Islet precursor cell (in vitro differentiated cells): ENCODE measurements at regions not wholly inside any gene's neighbourhood (a gene's known extent, or its start where the extent isn't known, plus 50 kb on each side); places are given as distances from the start of the nearest gene placed in this dataset.

Source experiments
- DNase-seq: peaks from one replicate; pipeline ENCODE4 v3.0.0-alpha.2; 2018

DNA sequence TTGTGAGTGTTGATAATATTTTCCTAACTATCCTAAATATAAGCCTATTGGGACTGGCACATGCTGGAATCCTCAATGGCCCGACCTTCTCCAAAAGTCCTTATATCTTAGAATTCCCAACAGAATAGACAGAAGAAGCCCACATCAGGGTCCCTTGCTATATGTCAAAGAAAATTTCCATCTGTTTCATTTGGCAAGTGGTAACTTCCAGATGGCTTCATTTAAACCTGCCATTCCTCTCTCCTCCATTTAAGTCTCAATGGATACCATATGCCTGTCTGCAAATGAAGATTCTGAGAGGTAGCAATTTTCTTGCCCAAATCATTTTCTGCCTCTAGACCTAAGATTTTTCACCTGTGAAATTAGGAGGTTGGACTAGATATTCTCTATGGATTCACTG lies 73.1 kb upstream of the KCNA4 start:
- DNase-seq = no peak

DNA sequence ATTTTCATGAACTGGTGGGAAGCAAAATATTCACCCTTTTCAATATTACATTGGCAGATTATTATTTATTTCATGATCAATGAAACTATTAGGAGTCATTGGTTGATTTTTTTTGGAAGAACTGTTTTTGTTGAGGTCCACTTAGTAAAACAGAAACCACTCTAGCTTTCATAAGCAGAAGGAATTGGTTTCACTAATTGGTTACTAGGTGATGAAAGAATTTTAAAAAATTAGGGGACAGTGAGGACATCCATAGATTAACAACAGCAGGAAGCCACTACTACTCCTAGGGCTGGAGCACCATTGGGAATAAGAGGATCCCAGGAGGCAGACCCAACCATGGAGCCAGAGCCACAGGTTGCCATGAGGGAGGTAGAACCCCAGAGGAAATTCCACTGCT lies 74.4 kb upstream of the KCNA4 start:
- no peak for DNase-seq

DNA sequence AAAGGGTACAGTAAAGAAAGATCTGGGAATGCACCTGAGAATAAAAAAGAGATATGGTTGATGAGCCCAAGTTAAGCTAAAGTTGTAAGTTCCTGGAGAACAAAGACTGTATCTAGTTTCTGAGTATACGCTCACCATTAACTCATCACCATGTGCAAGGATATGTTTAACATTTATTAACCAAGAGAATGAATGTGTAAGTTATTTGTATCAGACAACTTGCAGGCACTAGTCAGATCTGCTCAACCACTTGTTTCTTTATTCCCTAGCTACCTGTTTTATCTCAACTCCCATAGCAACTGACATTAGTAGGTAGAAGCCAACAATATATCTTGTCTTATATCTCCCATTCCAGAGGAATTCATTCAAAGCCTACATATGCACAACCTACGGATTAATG lies 74.9 kb upstream of the KCNA4 start:
- no peak for DNase-seq

DNA sequence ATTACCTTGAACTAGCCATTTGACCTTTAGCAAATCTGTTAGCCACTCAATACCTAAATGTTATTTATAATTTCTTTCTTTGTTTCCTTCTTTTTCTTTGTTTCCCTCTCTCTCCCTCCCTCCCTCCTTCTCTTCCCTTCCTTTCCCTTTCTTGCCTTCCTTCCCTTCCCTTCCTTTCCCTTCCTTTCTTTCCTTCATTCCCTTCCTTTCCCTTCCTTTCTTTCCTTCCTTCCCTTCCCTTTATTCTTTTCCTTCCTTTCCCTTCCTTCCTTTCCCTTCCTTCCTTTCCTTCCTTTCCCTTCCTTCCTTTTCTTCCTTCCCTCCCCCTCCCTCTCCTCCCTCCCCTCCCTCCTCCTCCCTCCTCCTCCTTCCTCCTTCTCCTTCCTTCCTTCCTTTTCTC lies 75.7 kb upstream of the KCNA4 start:
- no peak for DNase-seq

DNA sequence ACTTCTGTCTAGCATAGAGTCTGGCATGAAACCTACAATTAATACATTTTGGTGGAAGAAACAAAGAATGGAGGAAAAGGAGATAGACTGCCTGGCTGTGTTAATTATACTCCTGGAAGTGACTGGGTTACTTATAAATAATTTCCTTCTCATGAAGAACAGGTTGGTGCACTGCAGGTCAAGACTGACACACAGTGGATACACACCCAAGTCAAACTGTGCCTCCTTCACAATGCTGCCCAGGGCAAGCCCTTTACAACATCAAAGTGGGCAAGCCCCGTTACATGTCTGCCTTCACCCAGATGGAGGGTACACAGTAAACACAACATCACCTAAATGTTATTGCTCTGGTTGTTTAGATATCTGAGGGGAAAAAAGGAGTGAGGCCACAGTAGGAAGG lies 83.7 kb upstream of the KCNA4 start:
- no peak for DNase-seq

DNA sequence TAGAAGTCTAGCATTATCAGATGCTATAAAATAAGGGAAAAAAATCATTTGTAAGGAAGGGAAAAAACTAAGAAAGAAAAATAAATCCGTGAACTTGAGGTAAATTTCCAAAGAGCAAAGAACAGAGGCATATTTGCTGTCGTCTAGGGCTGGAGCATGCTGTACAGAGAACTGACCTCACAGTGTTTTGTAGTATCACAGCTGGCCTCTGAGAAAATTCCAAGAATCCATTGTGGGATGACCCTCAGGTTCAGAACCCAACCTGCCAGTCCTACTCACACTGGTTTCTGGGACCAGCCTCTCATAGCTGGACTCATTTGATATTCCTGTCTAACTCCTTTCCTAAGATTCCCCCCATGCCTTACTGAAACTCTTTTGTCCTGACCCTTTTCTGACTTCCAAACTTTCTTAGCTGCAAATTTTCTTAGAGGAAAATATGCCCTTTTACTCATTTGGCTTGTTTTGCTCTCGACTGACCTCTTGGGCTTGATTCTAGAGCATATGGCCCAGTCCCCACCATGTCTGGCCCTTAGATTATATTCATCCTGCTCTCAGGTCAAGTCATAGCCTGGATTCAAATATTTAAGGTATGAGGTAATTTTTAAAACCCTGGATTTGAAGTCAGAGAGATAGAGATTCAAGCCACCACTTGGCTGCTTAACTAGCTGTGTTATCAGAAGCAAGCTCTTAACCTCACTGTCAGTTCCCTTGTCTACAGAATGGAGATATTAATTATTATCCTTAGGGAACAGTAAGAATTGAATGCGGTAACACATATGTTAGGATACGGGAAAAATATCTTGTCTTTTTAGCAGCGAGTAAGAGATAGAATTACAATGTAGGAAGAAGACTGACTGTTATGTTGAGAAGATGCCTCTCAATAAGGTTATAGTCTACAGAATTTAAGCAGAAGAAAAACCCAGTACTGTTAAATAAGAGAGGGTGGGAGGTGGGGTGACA lies 89.7 kb upstream of the KCNA4 start:
- DNase-seq = no peak

DNA sequence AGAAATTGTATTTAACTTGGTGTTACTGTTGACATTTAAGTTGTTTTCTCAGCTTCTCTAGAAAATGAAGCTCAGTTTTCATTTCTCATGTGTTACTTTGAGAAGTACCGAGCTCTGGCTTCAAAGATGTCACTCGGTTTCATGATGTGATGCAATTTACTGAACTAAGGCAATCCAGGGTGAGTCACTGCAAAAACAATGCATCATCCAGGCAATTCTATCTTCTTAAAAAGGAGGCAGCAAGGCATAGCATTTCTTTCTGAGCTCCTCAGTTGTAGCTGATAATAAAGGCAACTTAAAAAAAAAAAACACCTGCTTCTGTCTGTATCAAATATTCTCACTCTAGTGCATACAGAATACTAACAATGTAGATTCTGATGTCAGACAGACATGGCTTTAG lies 91.1 kb upstream of the KCNA4 start:
- no peak for DNase-seq

DNA sequence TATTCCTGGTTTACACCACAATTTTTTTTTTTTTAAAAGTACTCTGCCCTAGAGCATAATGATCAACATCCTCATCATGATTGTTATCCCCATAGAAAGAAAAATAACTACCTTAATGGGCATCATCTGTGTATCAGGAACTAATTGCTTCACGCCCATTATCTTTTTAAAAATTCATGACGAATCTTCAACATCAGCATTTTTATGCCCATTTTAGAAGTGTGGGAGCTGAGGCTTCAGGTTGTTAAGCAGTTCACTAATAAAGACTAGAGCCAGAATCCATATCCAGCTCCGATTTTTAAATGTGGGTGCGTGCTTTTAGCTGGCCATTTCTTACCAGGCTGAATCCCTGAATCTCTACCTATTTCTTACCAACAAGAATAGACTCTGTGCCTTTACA lies 92.9 kb upstream of the KCNA4 start:
- no peak for DNase-seq

DNA sequence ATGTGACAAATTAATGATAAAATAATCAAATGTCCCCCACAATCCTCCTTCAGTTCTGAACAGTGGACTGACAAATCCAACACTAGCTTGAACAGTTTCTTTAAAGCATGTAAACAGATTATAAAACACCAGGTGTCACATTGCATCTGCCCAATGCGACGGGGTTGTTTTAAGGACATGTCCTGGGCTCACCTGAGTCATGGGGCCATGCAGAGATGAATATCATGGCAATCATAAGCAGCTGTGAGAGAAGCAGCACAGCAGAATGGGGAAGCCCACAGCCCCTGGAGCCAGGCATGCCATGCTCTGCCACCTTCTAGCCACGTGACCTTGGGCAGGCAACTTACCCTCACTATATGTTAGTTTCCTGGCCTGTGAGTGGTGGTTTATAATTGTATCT lies 93.9 kb upstream of the KCNA4 start:
- no peak for DNase-seq

DNA sequence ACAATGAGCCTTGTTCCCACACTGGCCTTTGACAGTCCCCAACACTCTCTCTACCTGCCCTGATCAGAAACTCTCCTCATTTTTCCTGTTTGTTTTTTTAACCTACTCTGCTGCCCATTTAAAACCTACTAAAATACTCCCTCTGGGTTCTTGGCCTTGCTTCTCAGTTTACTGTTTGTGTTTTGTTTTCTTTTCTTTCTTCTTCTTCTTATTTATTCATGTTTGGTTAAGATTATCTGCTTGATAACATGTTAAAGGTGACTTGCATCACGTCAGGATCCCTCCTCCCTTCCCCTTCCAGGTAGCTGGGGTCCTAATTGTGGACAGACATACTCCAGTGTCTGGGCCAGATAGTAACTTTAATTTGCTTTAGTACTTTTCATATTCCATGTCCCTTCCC lies 95.0 kb upstream of the KCNA4 start:
- no peak for DNase-seq

DNA sequence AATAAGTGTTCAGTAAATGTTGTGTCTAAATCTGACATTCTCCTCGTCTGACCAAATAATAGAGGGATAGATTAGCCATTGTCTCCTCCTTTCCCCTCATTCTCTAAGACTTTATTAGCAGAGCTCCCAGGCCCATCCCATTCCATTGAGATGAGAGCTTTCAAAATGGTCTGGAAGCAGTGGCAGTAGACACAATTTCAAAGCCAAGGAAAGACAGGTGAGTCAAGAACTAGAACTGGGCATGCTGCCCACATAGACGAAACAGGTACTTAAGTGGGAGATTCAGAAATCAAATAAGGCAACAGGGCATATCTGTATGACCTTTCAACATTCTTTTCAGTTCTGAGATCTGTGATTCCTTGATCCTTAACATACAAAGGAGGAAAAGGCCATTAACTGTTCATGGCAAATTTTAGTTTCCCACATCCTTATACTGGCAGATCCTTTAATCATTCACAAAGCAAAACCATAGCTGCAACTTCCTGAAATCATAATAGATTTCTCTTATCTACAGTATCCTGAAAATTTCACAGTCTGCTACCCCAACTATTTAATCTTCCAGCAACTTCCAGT lies 96.6 kb upstream of the KCNA4 start:
- DNase-seq = no peak

DNA sequence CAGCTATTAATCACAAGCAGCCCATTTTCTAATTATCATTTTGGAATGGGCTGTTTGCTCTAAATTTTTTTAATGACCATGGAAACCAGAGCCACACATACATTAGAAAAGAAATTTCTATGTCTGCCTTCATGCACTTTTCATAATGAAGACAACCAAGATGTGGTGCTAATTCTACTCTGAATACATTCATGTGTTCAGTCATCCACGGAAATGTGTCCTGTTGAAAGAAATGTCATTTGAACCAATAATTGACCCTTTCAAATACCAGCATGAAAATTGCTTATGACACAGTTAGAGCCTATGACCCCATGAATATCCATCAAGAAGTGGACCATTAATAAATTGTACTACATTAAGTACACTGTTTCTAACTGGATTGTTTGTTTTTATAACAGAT lies 99.7 kb upstream of the KCNA4 start:
- no peak for DNase-seq

DNA sequence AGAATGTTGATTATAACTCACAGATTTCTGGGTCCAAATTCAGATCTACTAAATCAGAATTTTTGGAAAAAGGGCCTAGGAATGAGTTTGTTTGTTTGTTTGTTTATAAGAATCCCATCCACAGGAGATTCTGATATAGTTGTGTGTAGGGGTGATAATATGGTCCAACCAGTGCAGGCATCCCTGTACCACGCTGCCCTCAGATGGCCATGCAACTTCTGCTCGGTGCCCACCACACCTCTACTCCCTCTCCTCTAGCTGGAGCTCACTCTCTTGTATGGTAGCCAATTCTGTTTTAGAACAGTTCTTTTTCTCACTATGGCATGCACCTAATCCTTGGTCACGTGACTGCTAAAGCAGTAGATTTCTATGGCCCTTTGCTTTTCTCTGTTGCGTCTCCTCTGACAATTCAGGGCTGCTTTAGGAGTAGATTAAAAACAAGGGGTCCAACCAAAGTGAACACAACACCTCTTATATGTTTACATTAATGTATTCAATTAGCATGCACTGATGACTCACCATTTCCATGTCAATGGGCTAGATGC lies 103.3 kb upstream of the KCNA4 start:
- DNase-seq = no peak

DNA sequence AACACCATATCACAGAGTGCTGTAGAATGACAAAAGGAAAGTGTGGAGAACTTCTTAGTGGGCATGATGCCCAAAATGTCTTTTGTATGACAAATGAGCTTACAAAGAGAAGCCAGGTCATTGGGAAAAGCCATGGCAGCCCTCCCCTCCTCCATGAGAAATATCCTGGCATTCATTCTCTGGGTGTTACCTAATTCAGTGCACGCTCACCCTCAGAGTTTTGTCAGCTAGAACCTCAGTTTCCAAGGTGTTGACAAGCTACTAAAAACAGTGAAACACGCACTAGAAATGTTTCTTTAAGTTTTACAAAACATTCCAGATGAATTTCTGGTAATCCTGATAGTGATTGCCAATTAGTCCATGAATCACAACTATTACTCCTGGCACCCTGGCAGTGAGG lies 105.4 kb upstream of the FSHB start:
- no peak for DNase-seq

DNA sequence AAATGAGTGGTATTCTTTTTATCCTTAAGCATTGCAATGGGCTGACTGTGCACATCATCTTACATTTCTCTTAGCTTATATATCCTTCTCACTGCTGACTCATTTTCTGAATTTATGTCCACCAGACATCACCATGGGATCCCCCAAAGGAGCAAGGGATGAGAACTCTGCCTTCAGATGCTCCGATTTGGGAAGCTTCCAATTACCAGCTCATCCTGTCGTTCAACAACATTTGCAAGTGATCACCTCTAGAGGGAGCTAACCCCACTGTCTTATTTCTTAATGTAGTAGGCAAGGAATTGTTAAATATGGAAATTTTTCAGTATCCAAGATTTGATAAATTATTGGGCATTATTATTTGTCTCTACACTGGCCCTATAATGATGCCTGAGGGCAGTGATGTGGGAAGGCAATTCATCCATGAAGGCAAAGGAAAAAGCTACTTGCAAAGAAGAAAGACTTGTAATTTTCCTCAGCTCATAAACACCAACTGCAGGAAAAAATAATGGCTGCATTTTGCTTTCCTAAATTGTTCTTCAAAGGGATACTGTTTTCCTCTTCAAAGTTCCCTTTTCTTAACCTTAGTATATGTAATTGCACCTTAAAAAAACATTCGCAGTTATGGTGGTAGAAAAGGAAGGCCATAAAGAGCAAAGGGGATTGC lies 102.4 kb upstream of the FSHB start:
- DNase-seq = no peak

DNA sequence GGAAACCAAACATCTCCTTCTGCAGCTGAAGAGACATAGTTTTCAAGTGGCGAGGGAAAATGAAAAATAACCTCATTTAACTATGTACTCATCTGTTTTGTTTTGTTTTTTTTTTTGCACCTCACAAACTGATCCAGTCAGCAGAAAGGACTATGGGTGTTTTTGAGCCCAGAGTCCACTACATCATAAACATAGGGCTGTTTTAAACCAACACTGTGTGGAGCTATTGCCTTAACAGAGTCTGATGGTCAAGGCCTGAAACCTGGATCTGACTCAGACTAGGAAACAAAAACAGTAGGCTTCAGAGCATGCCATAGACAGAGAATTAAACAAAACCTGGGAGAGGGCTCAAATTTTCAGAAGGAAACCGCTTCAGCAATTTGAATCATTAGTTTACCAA lies 99.3 kb upstream of the FSHB start:
- no peak for DNase-seq

DNA sequence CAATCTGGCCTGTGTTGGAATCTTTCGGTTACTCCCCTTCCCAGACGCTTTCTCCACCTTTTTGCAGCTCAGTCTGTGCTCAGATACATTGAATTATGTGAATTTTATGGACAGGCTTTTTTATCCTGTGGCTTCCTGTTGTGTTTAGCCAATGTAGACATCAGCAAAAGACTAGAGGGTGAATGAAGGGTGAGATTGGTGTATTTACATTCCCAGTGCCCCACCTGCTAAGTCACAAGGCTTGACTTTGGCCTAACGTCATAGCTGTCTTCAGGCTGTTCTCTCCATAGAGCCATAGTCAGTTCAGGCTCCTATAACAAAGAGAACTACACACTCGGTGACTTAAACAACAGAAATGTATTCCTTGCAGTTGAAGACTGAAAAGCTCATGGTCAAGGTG lies 97.5 kb upstream of the FSHB start:
- no peak for DNase-seq

DNA sequence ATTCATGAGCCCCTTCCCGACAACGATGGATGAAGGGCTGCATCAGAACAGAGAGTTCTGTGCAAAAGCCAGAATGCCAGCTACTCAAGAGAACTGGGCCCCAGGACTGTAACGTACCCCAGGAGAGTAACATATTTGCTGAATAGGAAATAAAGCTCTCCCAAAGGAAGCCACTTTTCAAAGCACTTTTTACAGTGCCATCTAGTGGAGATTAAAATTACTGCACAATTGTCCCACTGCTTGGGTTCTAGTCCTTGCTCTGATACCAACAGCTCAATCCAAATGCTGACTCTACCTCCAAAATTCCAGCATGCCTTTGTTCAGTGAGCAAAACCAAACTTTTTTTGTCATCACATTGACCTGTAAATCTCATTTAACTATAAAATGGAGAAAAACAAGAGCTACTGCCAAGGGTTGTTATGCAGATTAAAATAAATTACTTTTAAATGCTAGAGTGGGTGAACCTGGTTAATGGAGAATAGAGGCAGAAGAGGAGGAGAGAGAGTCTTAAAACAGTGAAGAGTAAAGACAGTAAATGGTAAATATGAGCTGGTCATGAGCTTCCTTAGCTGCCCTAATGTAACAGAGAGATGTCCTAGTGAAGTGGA lies 87.6 kb upstream of the FSHB start:
- no peak for DNase-seq

DNA sequence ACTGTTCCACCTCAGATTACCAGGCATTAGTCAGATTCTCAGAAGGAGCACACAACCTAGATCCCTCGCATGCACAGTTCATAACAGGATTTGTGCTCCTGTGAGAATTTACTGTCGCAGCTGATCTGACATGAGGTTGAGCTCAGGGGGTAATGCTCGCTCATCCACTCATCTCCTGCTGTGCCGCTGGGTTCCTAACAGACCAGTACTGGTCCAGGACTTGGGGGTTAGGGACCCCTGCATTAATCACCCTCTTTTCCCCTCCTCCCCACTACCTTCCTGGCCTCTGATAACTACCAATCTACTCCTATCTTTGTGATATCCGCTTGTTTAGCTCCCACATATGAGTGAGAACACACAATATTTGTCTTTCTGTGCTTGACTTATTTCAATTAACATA lies 83.5 kb upstream of the FSHB start:
- DNase-seq = no peak

DNA sequence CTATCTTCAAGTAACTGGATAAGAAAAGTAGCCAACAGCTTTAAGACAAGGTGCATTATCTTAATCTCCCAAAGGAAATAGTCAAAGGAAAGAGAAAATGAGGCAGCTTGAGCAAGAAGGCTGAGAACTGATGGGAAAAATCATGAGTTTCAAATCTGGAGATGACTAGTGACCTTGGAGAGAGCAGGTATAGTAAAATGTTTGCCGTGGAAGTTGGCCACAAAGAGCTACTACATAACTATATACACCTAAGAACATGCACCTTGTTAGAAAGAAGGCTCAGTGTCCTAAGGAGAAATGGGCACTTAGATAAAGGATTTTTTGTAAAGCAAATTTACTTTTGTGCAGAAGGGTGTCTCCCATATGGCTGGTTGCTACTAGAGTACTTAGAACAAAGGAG lies 80.8 kb upstream of the FSHB start:
- DNase-seq = no peak

DNA sequence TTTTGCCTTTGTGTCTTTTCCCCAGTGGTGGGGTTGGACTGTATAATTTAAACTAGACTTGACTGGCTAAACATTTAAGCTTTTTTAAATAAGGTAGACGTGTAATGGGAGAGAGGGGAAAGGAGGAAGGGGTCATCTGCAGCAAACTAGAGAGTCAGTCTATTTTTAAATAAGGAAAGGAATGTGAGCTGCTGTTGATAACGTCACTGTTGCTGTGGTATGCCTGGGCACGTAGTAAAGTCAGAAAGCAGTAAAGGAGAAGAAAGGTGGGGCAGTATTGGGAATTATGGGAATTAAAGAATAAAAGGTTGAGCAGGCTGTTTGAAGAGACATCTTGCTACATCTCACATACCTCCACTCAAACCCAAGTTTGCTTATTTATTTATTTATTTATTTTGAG lies 80.4 kb upstream of the FSHB start:
- no peak for DNase-seq

DNA sequence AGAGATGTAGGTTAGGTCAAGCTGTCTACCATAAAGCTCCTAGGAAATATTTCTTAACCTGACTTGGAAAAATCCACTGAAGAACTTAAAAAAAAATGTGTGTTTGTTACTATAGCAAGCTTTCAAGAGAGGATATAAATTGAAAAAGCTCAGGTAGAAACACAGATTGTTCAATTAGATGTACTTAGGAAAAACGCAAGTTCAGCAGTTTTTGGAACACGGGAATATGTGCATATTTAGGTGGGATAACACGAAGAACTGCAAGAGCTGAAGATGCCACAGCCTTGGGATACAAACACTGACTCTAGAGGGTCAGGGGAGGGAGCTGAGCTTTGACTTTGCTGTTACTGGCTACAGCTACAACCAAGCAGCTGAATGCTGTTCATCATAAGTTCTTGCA lies 77.8 kb upstream of the FSHB start:
- DNase-seq = no peak

DNA sequence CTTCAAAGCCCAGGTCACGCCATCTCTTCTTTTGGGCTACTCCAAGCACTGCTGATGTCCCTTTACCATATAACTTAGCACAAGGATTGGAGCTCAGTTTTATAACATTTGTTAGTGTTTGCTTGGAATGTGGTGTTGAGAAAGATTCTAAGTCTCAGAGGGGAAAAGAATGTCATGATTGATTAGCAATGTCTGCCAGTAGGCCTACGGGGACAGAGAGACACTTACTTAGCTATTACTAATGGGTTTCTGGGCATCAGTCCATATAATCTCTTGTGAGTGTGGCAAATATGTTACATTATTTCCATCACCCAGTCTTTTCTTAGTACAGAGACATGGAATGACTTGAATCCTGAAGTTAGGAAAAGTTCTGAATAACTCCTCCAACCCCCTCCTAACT lies 75.4 kb upstream of the FSHB start:
- DNase-seq = no peak

DNA sequence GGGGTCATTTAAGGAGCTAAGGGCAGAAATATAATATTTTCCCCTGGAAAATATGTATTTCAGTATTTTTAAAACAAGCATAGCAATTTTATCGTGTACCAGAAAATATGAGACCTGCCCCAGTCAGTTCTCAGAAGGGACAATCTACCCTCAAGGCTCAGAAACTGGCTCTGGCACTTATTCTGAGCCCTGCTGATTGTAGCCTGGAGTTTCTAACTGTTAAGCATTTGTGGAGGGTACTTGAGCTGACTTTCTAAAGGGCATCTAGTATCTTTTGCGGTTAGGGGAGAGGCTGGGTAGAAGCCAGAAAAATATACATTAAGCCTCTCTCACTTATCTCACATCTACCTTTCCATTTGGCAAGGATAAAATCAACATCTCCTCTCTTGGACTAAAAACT lies 71.3 kb upstream of the FSHB start:
- no peak for DNase-seq
